ENCODE measurements at regions not wholly inside any gene's neighbourhood (a gene's known extent, or its start where the extent isn't known, plus 50 kb on each side); places are given as distances from the start of the nearest gene placed in this dataset.

DNA sequence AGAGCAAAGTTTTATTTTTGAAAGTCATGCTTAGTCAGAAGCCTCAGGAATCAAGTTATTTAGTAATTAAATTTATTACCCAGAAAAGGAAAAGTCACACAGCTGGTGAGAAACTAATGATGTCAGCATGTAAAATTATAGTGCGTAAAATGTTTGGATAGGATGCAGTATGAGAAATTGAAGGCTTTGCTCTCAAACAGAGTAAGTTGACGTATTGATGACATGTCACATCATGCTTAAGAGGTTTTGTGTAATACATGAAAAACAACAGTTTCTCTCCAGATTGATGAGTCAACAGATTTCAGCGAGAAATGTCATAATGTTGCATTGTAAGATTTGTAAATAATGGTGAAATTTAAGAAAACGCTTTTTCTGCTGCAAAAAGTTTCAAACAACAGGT is 769.8 kb downstream of the METTL15 start:
- TF ChIP-seq, protein P1, sequence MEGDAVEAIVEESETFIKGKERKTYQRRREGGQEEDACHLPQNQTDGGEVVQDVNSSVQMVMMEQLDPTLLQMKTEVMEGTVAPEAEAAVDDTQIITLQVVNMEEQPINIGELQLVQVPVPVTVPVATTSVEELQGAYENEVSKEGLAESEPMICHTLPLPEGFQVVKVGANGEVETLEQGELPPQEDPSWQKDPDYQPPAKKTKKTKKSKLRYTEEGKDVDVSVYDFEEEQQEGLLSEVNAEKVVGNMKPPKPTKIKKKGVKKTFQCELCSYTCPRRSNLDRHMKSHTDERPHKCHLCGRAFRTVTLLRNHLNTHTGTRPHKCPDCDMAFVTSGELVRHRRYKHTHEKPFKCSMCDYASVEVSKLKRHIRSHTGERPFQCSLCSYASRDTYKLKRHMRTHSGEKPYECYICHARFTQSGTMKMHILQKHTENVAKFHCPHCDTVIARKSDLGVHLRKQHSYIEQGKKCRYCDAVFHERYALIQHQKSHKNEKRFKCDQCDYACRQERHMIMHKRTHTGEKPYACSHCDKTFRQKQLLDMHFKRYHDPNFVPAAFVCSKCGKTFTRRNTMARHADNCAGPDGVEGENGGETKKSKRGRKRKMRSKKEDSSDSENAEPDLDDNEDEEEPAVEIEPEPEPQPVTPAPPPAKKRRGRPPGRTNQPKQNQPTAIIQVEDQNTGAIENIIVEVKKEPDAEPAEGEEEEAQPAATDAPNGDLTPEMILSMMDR (IDR thresholded peaks at IDR 0.05; ENCODE audit: low read depth, low read length, missing control alignments): no peak
- Histone ChIP-seq H3K27me3 (replicated peaks) (no peaks in the 10 kb centered on the region), H3K27ac (no peak overlapping the region), H3K4me3 (ENCODE audit: low read depth, low read length) (no peak overlapping the region), H3K36me3 (replicated peaks) (no peaks in the 10 kb centered on the region)
- no peak for DNase-seq
- in situ Hi-C loops (cut with HindIII; ENCODE audit: low pct_ligation_motif_present, low sequenced_read_pairs): no loop called here

DNA sequence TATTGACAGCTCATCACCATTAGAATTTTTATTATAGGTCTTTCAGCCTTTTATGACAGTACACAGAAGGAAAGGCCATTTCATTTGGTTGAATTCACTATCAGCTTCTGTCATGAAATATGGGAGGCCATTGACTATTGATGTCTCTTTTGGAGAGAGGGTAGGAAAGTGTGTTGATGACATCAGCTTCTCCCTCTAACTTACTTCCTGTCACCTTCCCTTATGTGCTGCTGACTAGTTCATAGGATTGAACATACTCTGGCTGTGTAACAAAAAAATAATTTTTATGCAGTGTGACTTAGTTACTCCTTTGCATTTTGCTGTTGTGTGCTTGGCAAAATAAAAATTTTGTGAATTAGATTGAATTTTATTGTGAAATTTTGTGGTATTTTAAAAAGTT is 769.2 kb downstream of the METTL15 start:
- TF ChIP-seq, protein P1 (IDR thresholded peaks at IDR 0.05; ENCODE audit: low read depth, low read length, missing control alignments): no peak
- Histone ChIP-seq H3K27ac (no peak overlapping the region), H3K36me3 (replicated peaks) (no peaks in the 10 kb centered on the region)

DNA sequence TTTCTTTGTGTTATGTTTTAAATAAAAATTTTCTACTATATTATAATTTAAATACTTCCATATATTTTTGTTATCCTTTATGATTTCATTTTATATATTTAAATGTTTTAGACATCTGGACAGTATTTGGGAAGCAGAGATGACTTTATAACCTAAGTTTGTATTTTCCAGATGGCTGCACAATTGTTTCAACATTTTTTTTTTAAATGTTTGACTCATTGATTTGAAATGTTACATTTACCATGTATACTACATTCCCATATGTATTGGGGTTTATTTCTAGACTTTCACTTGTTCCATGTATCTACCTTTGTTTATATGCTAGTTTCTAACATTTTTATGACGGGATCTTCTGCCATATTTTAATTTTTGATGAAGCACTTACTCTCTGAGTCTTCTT is 766.5 kb downstream of the METTL15 start:
- H3K27me3 ChIP-seq (replicated peaks): no peaks in the 10 kb centered on the region
- TF ChIP-seq, protein P1 (IDR thresholded peaks at IDR 0.05; ENCODE audit: low read depth, low read length, missing control alignments): no peak
- no peak overlapping the region for H3K4me3 ChIP-seq (ENCODE audit: low read depth, low read length)
- no peaks in the 10 kb centered on the region for H3K36me3 ChIP-seq (replicated peaks)
- DNase-seq: no peak
- in situ Hi-C loops (cut with HindIII; ENCODE audit: low pct_ligation_motif_present, low sequenced_read_pairs): no loop called here
- H3K27ac ChIP-seq: no peak overlapping the region

More for the DNA sequence above, 769.2 kb downstream of the METTL15 start:
- no peak overlapping the region for H3K4me3 ChIP-seq (ENCODE audit: low read depth, low read length)
- H3K27me3 ChIP-seq (replicated peaks): no peaks in the 10 kb centered on the region
- DNase-seq: no peak
- in situ Hi-C loops (cut with HindIII; ENCODE audit: low pct_ligation_motif_present, low sequenced_read_pairs): no loop called here

DNA sequence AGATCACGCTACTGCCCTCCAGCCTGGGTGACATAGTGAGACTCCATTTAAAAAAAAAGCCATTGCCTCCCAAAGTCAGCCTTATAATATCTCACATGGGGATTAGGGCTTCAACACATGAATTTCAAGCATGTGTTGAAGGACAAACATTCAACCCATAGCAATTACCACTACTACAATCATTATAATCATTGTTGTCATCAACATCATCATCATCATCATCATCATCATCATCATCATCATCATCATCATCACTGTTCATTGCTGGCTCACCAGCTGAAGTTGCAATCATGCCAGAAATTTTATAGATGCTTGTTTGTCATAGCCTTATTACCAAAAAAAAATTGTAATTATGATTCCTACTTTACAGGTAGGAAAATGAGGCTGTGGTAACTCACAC is 762.9 kb downstream of the METTL15 start:
- TF ChIP-seq, protein P1 (IDR thresholded peaks at IDR 0.05; ENCODE audit: low read depth, low read length, missing control alignments): no peak
- H3K4me3 ChIP-seq (ENCODE audit: low read depth, low read length): no peak overlapping the region
- no peaks in the 10 kb centered on the region for H3K27me3 ChIP-seq (replicated peaks)
- in situ Hi-C loops (cut with HindIII; ENCODE audit: low pct_ligation_motif_present, low sequenced_read_pairs): no loop called here
- no peak for DNase-seq
- H3K36me3 ChIP-seq (replicated peaks): no peaks in the 10 kb centered on the region
- H3K27ac ChIP-seq: no peak overlapping the region

DNA sequence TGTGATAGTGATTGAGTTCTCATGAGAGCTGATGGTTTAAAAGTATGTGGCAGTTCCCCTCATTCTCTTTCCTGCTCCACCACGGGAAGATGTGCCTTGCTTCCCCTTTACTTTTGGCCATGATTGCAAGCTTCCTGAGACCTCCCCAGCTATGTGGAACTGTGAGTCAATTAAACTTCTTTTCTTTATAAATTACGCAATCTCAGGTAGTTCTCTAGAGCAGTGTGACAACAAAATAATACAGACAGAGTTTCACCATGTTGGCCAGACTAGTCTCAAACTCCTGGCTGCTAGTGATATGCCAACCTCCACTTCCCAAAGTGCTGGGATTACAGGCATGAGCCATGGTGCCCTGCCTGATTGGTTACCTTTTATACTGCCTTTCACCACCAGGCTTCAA is 755.2 kb downstream of the METTL15 start:
- in situ Hi-C loops (cut with HindIII; ENCODE audit: low pct_ligation_motif_present, low sequenced_read_pairs): no loop called here
- TF ChIP-seq, protein P1 (IDR thresholded peaks at IDR 0.05; ENCODE audit: low read depth, low read length, missing control alignments): no peak
- no peak overlapping the region for H3K27ac ChIP-seq
- no peak for DNase-seq
- no peaks in the 10 kb centered on the region for H3K27me3 ChIP-seq (replicated peaks)
- H3K36me3 ChIP-seq (replicated peaks): no peaks in the 10 kb centered on the region
- H3K4me3 ChIP-seq (ENCODE audit: low read depth, low read length): no peak overlapping the region

DNA sequence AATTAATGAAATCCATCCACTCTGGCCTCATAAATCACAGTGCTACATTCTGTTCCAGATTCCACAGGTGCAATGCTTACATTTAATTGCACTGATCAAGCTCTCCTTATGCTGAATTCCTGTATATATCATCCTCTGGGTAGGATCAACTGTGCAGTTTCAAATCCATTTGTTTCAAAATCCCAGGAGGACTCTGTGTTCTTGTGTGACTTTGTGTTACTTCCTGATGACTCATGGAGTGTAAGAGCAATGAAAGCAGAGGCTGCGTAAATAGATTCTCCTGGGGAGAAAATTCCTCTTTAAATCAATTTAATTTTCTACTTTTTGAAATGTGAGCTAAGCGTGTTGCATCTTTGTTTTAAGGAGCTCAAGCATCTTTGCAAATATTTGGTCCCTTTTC is 752.7 kb downstream of the METTL15 start:
- TF ChIP-seq, protein P1 (IDR thresholded peaks at IDR 0.05; ENCODE audit: low read depth, low read length, missing control alignments): no peak
- in situ Hi-C loops (cut with HindIII; ENCODE audit: low pct_ligation_motif_present, low sequenced_read_pairs): no loop called here
- peak; percentile 50 for DNase-seq
- peak overlapping the region; percentile 6 for H3K27ac ChIP-seq
- no peaks in the 10 kb centered on the region for H3K27me3 ChIP-seq (replicated peaks)
- no peak overlapping the region for H3K4me3 ChIP-seq (ENCODE audit: low read depth, low read length)
- H3K36me3 ChIP-seq (replicated peaks): no peaks in the 10 kb centered on the region

All from brain microvascular endothelial cell (primary cell).